Stimulated activated CD4-positive, alpha-beta T cell treated with anti-CD3 and anti-CD28 coated beads, Interleukin-15, amount 100 ng/mL, for 24 hours (primary cell): ENCODE measurements at regions not wholly inside any gene's neighbourhood (a gene's known extent, or its start where the extent isn't known, plus 50 kb on each side); places are given as distances from the start of the nearest gene placed in this dataset.

Experiments
- DNase-seq: peaks from one replicate; pipeline ENCODE4 v3.0.0-alpha.2; 2020

DNA sequence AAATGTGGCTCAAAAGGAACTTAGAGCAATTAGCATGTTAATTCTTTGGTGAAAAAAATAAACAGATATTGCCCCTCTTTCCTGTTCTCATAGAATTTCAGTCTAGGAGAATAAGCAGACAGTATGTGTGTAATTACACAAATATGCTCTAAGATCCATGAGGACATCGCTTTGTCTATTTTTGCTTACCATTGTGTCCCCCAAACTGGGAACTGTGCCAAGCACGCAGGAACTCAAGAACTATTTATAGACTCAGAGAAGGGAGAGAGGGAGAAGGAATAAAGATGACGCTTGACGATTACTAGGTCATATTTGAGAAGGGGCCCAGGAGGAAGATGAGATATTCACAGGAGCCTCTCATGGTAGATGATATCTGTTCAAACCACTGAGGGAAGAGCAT, 692.6 kb downstream of the RAB28 start:
- DNase-seq, result no peak

DNA sequence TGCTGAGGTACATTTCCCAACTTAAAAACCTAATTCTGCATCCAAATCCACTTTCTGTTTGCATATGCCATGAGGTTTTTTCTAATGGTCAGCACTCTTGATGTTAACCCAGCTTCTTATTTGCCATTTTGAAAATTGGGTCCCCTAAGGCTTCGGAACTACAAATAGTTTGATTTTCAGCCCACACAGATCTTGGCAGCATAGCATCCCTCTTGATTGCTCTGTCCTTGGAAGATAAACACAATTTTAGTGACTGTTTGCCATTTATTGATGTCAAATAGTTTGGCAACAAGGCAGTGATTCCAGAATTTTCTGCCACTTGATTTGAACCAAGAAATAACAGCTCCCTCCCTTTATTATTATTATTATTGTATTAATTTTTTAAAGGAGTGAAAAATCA, 696.9 kb downstream of the RAB28 start:
- no peak for DNase-seq

DNA sequence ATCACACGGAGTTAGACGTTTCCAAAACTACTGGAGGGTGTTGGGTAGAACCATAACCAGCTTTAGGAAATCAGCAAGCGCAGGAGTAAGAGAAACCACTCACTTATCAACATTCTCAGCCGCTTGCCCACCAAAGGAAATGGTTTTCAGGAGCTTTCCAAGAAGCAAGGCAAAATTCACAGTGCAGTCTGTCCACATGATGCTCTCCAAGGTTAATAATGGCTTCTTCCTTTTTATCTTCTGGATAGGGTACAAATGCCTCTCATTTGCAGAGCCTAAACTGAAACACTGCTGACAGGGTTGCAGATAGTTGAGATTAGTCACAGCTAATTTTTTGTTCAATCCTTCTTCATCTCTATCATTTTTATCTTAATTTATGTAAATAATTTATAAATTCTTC, 705.4 kb downstream of the RAB28 start:
- no peak for DNase-seq

DNA sequence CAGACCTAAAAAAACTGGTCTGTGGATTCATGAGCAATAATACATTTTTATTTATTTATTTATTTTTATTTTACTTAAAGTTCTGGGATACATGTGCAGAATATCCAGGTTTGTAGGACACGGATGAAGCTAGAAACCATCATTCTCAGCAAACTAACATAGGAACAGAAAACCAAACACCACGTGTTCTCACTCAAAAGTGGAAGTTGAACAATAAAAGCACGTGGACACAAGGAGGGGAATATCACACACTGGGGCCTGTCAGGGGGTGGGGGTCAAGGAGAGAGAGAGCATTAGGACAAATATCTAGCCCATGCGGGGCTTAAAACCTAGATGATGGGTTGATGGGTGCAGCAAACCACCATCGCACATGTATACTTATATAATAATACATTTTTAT, 705.9 kb downstream of the RAB28 start:
- no peak for DNase-seq

DNA sequence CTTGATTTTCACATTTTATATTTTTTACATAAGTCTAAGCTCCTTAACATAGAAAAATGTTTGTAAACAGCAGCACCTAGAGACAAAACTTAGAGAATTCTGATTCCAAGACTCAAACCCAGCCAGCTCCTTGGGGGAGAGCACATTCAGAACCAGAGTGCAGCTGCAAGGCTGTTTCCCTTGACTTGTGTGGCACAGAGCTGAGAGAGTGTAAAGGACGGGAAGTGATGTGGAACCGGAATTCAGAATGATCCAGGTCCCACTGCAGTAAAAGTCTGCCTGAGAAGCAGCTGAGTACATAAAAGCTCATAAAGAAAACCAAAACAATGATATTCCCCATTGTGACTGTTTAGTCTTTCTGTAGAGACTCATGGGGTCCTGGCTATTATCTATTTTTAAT, 713.8 kb downstream of the RAB28 start:
- DNase-seq, result no peak

GRCh38 chr4:12761694-12762093, 722.4 kb downstream of the RAB28 start:
- DNase-seq, result no peak

- DNase-seq, result no peak
Observed at GRCh38 chr4:12747154-12747553, 737.0 kb downstream of the RAB28 start.

- no peak for DNase-seq
Observed at GRCh38 chr4:12746221-12746620, 737.9 kb downstream of the RAB28 start.

GRCh38 chr4:12734586-12734985, 749.6 kb downstream of the RAB28 start:
- no peak for DNase-seq

DNA sequence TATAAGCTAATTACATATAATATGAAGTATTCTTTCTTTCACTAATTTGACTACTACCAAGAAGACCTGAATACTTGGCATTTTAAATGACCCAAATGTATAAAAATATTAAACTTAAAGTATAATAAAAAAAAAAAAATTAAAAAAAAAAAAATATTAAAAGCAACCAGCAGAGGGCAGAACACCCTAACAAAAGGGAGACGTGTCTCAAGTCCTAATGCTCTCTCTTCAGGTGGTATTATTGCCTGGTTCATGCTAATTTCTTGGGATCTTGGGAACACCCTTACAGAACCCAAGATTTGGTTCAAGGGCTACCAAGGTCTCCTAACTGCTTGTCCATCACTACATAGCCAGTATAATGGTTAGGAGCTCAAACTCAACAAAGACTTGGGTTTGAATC, 754.8 kb downstream of the RAB28 start:
- DNase-seq, result no peak

DNA sequence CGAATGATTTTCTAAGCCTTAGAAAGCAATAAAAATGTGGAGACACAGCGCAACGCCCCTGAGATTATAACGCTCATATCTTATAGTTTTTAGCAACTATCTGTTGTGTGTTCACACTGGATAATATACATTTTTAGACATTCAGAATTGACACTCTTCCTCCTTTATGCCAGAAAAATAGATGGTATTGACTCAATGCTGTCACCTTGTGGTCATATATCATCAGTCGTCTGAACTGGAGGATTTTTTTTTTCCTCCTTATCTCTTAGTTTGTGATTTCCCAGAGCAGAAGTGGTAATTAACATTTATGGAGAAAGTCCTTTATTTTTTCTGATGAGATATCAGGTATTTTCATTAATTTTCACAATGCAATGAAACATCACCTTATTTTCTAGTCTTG, 759.6 kb downstream of the RAB28 start:
- DNase-seq, result no peak

DNA sequence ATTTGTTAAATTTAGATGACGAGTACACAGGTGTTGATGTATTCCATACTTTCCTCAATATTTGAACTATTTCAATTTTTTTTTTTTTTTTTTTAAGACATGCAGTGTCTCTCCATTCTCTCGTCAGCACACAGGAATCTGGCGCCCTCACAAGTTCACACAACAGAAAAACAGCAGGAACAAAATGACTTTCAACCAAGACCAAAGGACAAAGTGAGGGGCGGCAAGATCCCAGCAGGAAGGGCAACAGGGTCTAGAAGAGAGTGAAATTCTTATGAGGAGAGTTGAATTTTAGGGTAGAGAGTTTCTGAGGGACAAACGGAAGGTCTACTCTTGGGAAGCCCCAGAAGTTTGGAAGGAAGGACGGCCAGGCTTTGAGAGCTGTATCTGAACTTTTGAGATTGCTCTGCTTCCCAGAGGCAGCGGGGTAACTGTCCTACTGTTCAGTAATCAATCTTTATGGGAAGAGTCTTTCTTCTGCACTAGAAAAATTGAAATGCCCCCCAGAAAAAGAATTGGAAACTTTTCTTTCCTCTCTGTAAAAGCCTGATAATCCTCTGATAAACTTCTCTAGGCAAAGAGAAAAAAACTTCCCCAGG, 760.2 kb downstream of the RAB28 start:
- no peak for DNase-seq

DNA sequence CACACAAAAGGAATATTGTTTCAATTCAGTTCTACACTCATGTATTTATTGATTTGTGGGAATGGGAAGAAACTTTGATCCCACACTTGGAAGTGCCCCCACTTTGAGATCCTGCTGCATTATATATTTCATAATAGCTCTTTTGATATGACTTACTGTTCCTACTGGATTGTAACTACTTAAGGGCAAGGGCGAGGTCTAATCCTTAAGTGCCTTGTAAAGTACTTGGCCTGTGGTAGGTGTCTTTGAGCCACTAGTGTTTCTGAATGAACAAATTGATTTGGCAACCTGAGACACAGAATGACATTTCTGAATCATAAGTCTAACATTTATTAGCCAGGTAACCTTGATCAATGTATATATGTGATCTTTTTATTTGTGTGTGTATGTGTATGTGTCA, 767.2 kb downstream of the RAB28 start:
- no peak for DNase-seq

DNA sequence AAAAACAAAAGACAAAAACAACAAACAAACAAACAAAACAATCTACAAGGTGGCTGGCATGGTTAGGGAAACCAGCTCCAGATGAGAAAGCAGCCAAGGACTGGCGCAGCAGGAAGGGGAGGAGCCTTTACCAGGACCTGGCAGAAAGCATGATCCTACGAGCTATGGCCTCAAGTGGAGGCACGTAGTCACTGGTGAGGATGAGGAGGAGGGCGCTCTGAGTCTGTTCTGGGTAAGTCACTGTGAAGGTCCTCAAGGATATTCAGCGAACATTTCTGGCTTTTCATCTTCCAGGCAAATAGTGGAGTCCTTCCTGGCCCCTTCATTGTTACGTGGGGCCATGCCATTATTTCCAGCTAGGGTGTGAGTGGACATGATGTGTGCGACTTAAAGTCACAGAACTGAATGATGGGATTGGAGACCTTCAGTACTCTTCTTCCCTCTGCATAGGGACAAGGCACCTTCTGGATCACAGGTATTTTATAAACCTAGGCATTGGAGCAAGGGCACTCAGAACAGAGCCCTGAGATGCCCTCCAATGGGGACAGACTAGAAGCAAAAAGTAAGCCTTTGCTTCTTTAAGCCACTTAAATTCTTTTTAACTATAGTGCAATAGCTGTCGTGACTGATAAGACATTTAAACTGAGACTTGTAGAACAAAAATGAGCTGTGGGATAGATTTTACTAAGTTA, 771.3 kb downstream of the RAB28 start:
- DNase-seq, result no peak

- DNase-seq, result no peak
Observed at GRCh38 chr4:12707381-12708175, 776.6 kb downstream of the RAB28 start.

- no peak for DNase-seq
Observed at GRCh38 chr4:12703036-12703435, 781.1 kb downstream of the RAB28 start.

DNA sequence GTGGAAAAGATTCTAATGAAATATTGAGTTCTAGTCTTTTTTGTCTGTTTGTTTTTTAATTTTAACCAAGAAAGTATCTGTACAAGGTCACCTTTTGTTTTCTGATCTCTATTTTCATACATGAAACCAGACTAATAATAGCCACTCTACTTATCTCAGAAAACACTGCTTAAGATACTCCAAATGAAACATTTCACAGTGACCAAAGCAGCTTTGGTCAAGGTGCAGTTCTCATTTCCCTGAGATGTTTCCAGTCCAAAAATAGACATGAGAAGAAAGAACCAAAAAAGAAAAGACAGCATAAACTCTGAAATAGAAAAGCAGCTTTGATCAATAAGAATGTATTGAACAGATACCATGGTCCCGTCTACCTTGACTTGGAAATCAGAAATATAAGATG, 782.8 kb downstream of the RAB28 start:
- no peak for DNase-seq

DNA sequence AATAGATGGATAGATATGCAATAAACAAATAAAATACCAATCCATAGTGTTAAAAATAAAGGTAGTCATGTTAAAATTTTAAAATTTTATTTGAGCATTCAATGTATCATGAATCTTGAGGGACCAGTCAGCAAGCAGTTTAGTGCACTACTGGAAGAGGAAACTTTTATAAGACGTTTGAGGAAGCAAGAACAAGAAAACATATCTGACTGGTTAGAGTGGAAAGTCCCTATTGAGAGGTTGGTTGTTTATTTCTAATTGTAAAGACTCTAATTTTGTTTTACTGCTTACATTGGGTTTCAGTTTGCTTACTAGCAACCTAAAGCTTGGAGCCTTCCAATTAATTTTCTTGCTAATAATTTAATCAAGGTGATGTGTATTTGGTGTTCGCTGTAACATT, 786.2 kb downstream of the RAB28 start:
- DNase-seq, result no peak

- no peak for DNase-seq
Observed at GRCh38 chr4:12692815-12693214, 791.3 kb downstream of the RAB28 start.

- DNase-seq, result no peak
Observed at GRCh38 chr4:12691168-12691567, 793.0 kb downstream of the RAB28 start.

- no peak for DNase-seq
Observed at GRCh38 chr4:12689457-12689856, 794.7 kb downstream of the RAB28 start.

- no peak for DNase-seq
Observed at GRCh38 chr4:12679217-12679616, 804.9 kb downstream of the RAB28 start.

GRCh38 chr4:12674184-12674583, 810.0 kb downstream of the RAB28 start:
- DNase-seq, result no peak

GRCh38 chr4:12672303-12672702, 811.8 kb downstream of the RAB28 start:
- no peak for DNase-seq
